ENCODE measurements at regions not wholly inside any gene's neighbourhood (a gene's known extent, or its start where the extent isn't known, plus 50 kb on each side); places are given as distances from the start of the nearest gene placed in this dataset.

DNA sequence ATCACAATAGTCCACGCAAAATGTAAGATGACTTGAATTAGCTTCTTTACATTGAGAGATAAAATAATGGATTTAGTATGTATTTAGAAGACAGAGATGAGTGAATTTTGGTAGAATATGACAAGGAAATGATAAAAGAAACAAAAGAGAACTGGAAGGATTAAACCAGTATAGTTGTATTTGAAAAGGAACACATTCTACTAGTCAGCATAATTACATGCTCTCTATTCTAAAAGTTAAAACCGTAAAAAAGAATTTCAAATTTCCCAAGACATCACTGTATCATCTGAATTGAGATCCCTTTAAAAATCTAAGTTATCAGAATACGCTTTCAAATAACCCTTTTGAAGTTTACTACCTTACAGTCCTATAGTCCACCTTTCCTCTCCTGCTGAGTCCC lies 1156.7 kb upstream of the PCDH9 start:
- TF ChIP-seq, protein P1, sequence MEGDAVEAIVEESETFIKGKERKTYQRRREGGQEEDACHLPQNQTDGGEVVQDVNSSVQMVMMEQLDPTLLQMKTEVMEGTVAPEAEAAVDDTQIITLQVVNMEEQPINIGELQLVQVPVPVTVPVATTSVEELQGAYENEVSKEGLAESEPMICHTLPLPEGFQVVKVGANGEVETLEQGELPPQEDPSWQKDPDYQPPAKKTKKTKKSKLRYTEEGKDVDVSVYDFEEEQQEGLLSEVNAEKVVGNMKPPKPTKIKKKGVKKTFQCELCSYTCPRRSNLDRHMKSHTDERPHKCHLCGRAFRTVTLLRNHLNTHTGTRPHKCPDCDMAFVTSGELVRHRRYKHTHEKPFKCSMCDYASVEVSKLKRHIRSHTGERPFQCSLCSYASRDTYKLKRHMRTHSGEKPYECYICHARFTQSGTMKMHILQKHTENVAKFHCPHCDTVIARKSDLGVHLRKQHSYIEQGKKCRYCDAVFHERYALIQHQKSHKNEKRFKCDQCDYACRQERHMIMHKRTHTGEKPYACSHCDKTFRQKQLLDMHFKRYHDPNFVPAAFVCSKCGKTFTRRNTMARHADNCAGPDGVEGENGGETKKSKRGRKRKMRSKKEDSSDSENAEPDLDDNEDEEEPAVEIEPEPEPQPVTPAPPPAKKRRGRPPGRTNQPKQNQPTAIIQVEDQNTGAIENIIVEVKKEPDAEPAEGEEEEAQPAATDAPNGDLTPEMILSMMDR (IDR thresholded peaks at IDR 0.05) = no peak
- no peak for TF ChIP-seq POLR2A (IDR thresholded peaks at IDR 0.05)

Measured in lower leg skin (tissue), 3 donors.